Non-pigmented ciliary epithelial cell (primary cell): ENCODE measurements at regions not wholly inside any gene's neighbourhood (a gene's known extent, or its start where the extent isn't known, plus 50 kb on each side); places are given as distances from the start of the nearest gene placed in this dataset.
A peak's percentile ranks its signal among the peaks of the same experiment; 100 is the strongest.

Source experiments
- DNase-seq: peaks from one replicate; pipeline ENCODE4 v3.0.0-alpha.2; 2010; ENCODE audit warnings: low read depth

DNA sequence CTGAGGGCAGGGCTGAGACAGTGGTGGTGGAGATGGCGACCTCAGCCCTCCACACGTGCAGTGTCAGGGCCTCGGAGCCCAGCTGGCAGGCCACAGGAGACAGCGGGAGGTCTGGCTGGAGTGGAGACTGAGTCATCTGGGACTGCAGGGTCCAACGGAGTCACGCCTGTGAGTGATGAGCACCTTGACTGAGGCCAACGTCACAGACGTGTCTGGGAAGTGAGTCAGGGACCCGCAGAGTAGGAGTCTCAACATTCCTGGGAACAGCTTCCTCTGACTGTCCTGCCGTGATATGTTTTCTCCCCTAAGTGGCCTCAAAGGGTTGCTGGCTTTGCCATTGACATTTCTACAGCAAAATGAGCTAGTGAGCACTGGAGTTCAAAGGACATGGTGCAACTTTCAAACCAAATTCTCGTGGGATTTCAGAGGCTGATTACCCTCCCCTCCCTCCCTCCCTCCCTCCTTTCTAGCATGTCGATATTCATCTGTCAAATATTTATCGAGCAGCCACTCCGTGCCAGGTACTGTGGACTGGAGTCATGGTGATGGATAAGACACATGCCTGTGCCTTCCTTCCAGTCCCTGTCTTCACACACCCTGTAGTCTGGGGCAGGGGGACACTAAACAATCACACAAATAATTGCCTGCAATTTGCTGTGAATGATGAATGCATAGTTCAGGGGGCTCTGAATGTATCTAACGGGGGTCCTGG lies 53.3 kb upstream of the AMOTL2 start:
- DNase-seq = peak; percentile 99

GRCh38 chr3:134426660-134427181 lies 52.5 kb upstream of the AMOTL2 start:
- DNase-seq = peak; percentile 51

DNA sequence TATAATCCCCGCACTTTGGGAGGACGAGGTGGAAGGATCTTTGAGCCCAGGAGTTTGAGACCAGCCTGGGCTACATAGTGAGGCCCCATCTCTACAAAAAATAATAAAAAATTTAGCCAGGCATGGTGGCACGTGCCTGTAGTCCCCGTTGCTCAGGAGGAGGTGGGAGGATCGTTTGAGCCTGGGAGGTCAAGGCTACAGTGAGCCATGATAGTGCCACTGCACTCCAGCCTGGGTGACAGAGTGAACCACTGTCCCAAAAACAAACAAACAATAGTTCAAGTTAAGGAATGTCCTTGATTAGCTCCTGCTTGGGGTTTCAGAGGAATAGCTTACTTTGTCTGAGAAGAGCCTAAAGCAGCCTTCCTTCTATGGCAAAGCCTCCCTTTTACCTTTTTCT lies 51.7 kb upstream of the AMOTL2 start:
- no peak for DNase-seq
